H9 (cell line): ENCODE measurements at regions not wholly inside any gene's neighbourhood (a gene's known extent, or its start where the extent isn't known, plus 50 kb on each side); places are given as distances from the start of the nearest gene placed in this dataset.

ENCODE experiments used
- DNase-seq: peaks from one replicate; pipeline ENCODE4 v3.0.0-alpha.2; 2017
- H2AFZ ChIP-seq: one replicate; pipeline ENCODE4 v1.6.1; 2013; ENCODE audit warnings: mild to moderate bottlenecking, low read length, control low read depth, moderate library complexity
- H2AK5ac ChIP-seq: 2 replicates; pipeline ENCODE4 v1.6.1; 2013; ENCODE audit warnings: low read length, control low read depth, mixed read lengths; ENCODE audit not compliant: insufficient read length
- H2BK120ac ChIP-seq: one replicate; pipeline ENCODE4 v1.6.1; 2013; ENCODE audit warnings: low read depth, mild to moderate bottlenecking, low read length, control low read depth, inconsistent platforms; ENCODE audit not compliant: poor library complexity, severe bottlenecking
- H2BK12ac ChIP-seq: 2 replicates; pipeline ENCODE4 v1.6.1; 2013; ENCODE audit warnings: low read length, control low read depth, mixed read lengths, low read depth; ENCODE audit not compliant: insufficient read length
- H2BK15ac ChIP-seq: 2 replicates; pipeline ENCODE4 v1.6.1; 2013; ENCODE audit warnings: low read depth, low read length, control low read depth
- H2BK20ac ChIP-seq: one replicate; pipeline ENCODE4 v1.6.1; 2013; ENCODE audit warnings: low read depth, mild to moderate bottlenecking, low read length, control low read depth, inconsistent platforms; ENCODE audit not compliant: poor library complexity, severe bottlenecking
- H2BK5ac ChIP-seq: 2 replicates; pipeline ENCODE4 v1.6.1; 2013; ENCODE audit warnings: low read length, control low read depth, mixed read lengths; ENCODE audit not compliant: insufficient read length
- H3K14ac ChIP-seq: 2 replicates; pipeline ENCODE4 v1.6.1; 2013; ENCODE audit warnings: low read length, control low read depth; ENCODE audit not compliant: insufficient read depth
- H3K18ac ChIP-seq: 2 replicates; pipeline ENCODE4 v1.6.1; 2013; ENCODE audit warnings: low read depth, mild to moderate bottlenecking, mixed read lengths, low read length, control low read depth; ENCODE audit not compliant: insufficient read length
- H3K23ac ChIP-seq: 2 replicates; pipeline ENCODE4 v1.6.1; 2013; ENCODE audit warnings: low read length, control low read depth, mixed read lengths, low read depth; ENCODE audit not compliant: insufficient read length
- H3K23me2 ChIP-seq: 2 replicates; pipeline ENCODE4 v1.6.1; 2013; ENCODE audit warnings: low read depth, mild to moderate bottlenecking, mixed read lengths, low read length, control low read depth; ENCODE audit not compliant: insufficient read length, poor library complexity, severe bottlenecking
- H3K27ac ChIP-seq: 2 replicates; pipeline ENCODE4 v1.5.1; 2013; ENCODE audit warnings: low read length, control low read depth, mixed read lengths, low read depth; ENCODE audit not compliant: insufficient read length
- H3K27me3 ChIP-seq: 2 replicates; pipeline ENCODE4 v1.6.1; 2013; ENCODE audit warnings: low read length, control low read depth, inconsistent platforms; ENCODE audit not compliant: insufficient read depth
- H3K4ac ChIP-seq: 2 replicates; pipeline ENCODE4 v1.6.1; 2013; ENCODE audit warnings: low read depth, mild to moderate bottlenecking, control low read depth, inconsistent platforms, low read length, moderate library complexity
- H3K4me1 ChIP-seq: 2 replicates; pipeline ENCODE4 v1.6.1; 2013; ENCODE audit warnings: low read length, control low read depth, inconsistent platforms; ENCODE audit not compliant: insufficient read depth
- H3K4me2 ChIP-seq: 2 replicates; pipeline ENCODE4 v1.6.1; 2013; ENCODE audit warnings: low read length, control low read depth, mixed read lengths; ENCODE audit not compliant: insufficient read length, insufficient read depth
- H3K56ac ChIP-seq: 2 replicates; pipeline ENCODE4 v1.6.1; 2013; ENCODE audit warnings: low read depth, mild to moderate bottlenecking, mixed read lengths, low read length, control low read depth; ENCODE audit not compliant: insufficient read length
- H3K79me1 ChIP-seq: 2 replicates; pipeline ENCODE4 v1.6.1; 2013; ENCODE audit warnings: low read depth, mild to moderate bottlenecking, moderate library complexity, low read length, control low read depth, inconsistent platforms; ENCODE audit not compliant: insufficient read depth, poor library complexity, severe bottlenecking
- H3K79me2 ChIP-seq: 2 replicates; pipeline ENCODE4 v1.6.1; 2013; ENCODE audit warnings: low read length, control low read depth, inconsistent platforms; ENCODE audit not compliant: insufficient read depth
- H3K9ac ChIP-seq: 2 replicates; pipeline ENCODE4 v1.6.1; 2013; ENCODE audit warnings: low read length, control low read depth, mixed read lengths; ENCODE audit not compliant: insufficient read length; ENCODE audit errors: extremely low read depth
- H3K9me3 ChIP-seq: one replicate; pipeline ENCODE4 v1.6.1; 2013; ENCODE audit warnings: low read depth, low read length, inconsistent platforms; ENCODE audit not compliant: control insufficient read depth
- H3T11ph ChIP-seq: one replicate; pipeline ENCODE4 v1.6.1; 2013; ENCODE audit warnings: mild to moderate bottlenecking, low read length, control low read depth, inconsistent platforms
- H4K20me1 ChIP-seq: one replicate; pipeline ENCODE4 v1.6.1; 2013; ENCODE audit not compliant: control insufficient read depth, insufficient read length, insufficient read depth
- H4K5ac ChIP-seq: 2 replicates; pipeline ENCODE4 v1.6.1; 2013; ENCODE audit warnings: low read depth, mild to moderate bottlenecking, mixed read lengths, low read length, control low read depth; ENCODE audit not compliant: insufficient read length
- H4K8ac ChIP-seq: replicated peaks from 2 replicates; pipeline ENCODE4 v1.6.1; 2013; ENCODE audit warnings: low read length, control low read depth, mixed read lengths, low read depth; ENCODE audit not compliant: insufficient read length
- H4K91ac ChIP-seq: 2 replicates; pipeline ENCODE4 v1.6.1; 2013; ENCODE audit warnings: low read depth, mild to moderate bottlenecking, moderate library complexity, mixed read lengths, low read length, control low read depth; ENCODE audit not compliant: insufficient read length
- H3K27ac Mint-ChIP-seq, 3 experiments: 2 replicates in 2 of 3; 3 replicates in 1 of 3; pipeline ENCODE4 v1.8.0; 2020 to 2021; ENCODE audit warnings: mixed read lengths in 3 of 3, mild to moderate bottlenecking in 1 of 3, moderate library complexity in 1 of 3
- H3K27me3 Mint-ChIP-seq: 2 replicates; pipeline ENCODE4 v1.8.0; 2021; ENCODE audit warnings: low read depth, mild to moderate bottlenecking, moderate library complexity, mixed read lengths
- H3K36me3 Mint-ChIP-seq, 3 experiments: 2 replicates in 2 of 3; 3 replicates in 1 of 3; pipeline ENCODE4 v1.8.0; 2020 to 2021; ENCODE audit warnings: low read depth in 3 of 3, mixed read lengths in 3 of 3; ENCODE audit not compliant: insufficient read depth in 1 of 3
- H3K4me1 Mint-ChIP-seq, 2 experiments: 2 replicates each; pipeline ENCODE4 v1.8.0; 2020; ENCODE audit warnings: mixed read lengths in 2 of 2
- H3K4me3 Mint-ChIP-seq, 2 experiments: 2 replicates in 1 of 2; 3 replicates in 1 of 2; pipeline ENCODE4 v1.8.0; 2020 to 2021; ENCODE audit warnings: mild to moderate bottlenecking in 2 of 2, mixed read lengths in 2 of 2, moderate library complexity in 1 of 2
- H3K9me3 Mint-ChIP-seq, 2 experiments: 2 replicates in 1 of 2; 3 replicates in 1 of 2; pipeline ENCODE4 v1.8.0; 2020; ENCODE audit warnings: mild to moderate bottlenecking in 2 of 2, mixed read lengths in 2 of 2, moderate library complexity in 1 of 2
- CTCF ChIP-seq: fragments of 200-600 bp; sonication (generic); conservative IDR thresholded peaks from 3 replicates; pipeline ENCODE4 v1.8.0; 2021; ENCODE audit warnings: antibody characterized with exemption, mild to moderate bottlenecking
- WGBS: extraction: QIAGEN DNeasy Blood & Tissue Kit; methylation state at CpG from one replicate; pipeline ENCODE4 v1.1.7; 2013; ENCODE audit warnings: missing lambda C conversion rate, low lambda C conversion rate, mixed read lengths; ENCODE audit not compliant: insufficient read length; ENCODE audit errors: extremely low coverage; 5-methylcytosine and 5-hydroxymethylcytosine counted together

GRCh38 chr4:54588404-54588803 lies 69.4 kb upstream of the KIT start:
- TF ChIP-seq CTCF = no peak
- H2AK5ac ChIP-seq = no peak overlapping the region
- no peak overlapping the region for H3K4ac ChIP-seq
- no peak overlapping the region for H4K8ac ChIP-seq
- H2AFZ ChIP-seq = no peak overlapping the region
- H2BK120ac ChIP-seq = no peak overlapping the region
- H3K79me2 ChIP-seq = no peaks in the 10 kb centered on the region
- H3K4me1 Mint-ChIP-seq = peaks cover 4 to 5% of the 10 kb centered on the region in 2 experiments
- H3K18ac ChIP-seq = no peak overlapping the region
- no peak overlapping the region for H3K4me3 Mint-ChIP-seq
- H2BK12ac ChIP-seq = no peak overlapping the region
- no peak overlapping the region for H2BK15ac ChIP-seq
- H3K79me1 ChIP-seq = no peaks in the 10 kb centered on the region
- H3K27ac Mint-ChIP-seq = no peak overlapping the region
- peaks cover 2% of the 10 kb centered on the region; the same call in 1 of the 2 replicates for H3K27me3 Mint-ChIP-seq
- H3K23ac ChIP-seq = no peak overlapping the region
- H4K5ac ChIP-seq = no peak overlapping the region
- H3K4me2 ChIP-seq = no peak overlapping the region
- no peaks in the 10 kb centered on the region for H3K23me2 ChIP-seq
- no peaks in the 10 kb centered on the region for H3K9me3 ChIP-seq
- H4K91ac ChIP-seq = no peak overlapping the region
- H3T11ph ChIP-seq = no peak overlapping the region
- H3K27me3 ChIP-seq = no peaks in the 10 kb centered on the region
- no peaks in the 10 kb centered on the region for H4K20me1 ChIP-seq
- no peak overlapping the region for H2BK20ac ChIP-seq
- no peaks in the 10 kb centered on the region for H3K9me3 Mint-ChIP-seq
- WGBS = no CpG with 5 or more reads among the region's 4 CpGs
- DNase-seq = no peak
- no peaks in the 10 kb centered on the region for H3K4me1 ChIP-seq
- H3K56ac ChIP-seq = no peak overlapping the region
- H3K9ac ChIP-seq = no peak overlapping the region
- H3K27ac ChIP-seq = no peak overlapping the region
- no peak overlapping the region for H2BK5ac ChIP-seq
- H3K14ac ChIP-seq = no peak overlapping the region
- H3K36me3 Mint-ChIP-seq = no peaks in the 10 kb centered on the region
